Activated B cell treated with CpG ODN at 0.5 μM for 24 hours (primary cell): ENCODE measurements at regions not wholly inside any gene's neighbourhood (a gene's known extent, or its start where the extent isn't known, plus 50 kb on each side); places are given as distances from the start of the nearest gene placed in this dataset.

ENCODE experiments used
- ATAC-seq: fragments of 200-7000 bp; cut with Tn5 transposase; one replicate; pipeline ENCODE4 v1.10.0; 2021; ENCODE audit warnings: low read depth, mild to moderate bottlenecking, moderate library complexity
- CTCF ChIA-PET: fragments of 350-600 bp; sonication (Branson Sonifier 250); formaldehyde crosslinking; loops from one replicate; lab custom pipeline; 2021; ENCODE audit warnings: antibody characterized with exemption; lab: Charles Lee
- POLR2A ChIA-PET: fragments of 350-600 bp; sonication (Branson Sonifier 250); formaldehyde crosslinking; loops from one replicate; lab custom pipeline; 2021; ENCODE audit warnings: antibody characterized with exemption; lab: Charles Lee
- DNase-seq: peaks from one replicate; pipeline ENCODE4 v3.0.0; 2022
- H3K27ac Mint-ChIP-seq: one replicate; pipeline ENCODE4 v1.8.0; 2020; ENCODE audit warnings: mixed read lengths
- H3K27me3 Mint-ChIP-seq: one replicate; pipeline ENCODE4 v1.8.0; 2021; ENCODE audit warnings: mixed read lengths
- H3K36me3 Mint-ChIP-seq: one replicate; pipeline ENCODE4 v1.8.0; 2021; ENCODE audit warnings: low read depth, mixed read lengths
- H3K4me1 Mint-ChIP-seq: one replicate; pipeline ENCODE4 v1.8.0; 2021; ENCODE audit warnings: mixed read lengths
- H3K4me3 Mint-ChIP-seq: one replicate; pipeline ENCODE4 v1.8.0; 2020; ENCODE audit warnings: mild to moderate bottlenecking, mixed read lengths
- H3K9me3 Mint-ChIP-seq: one replicate; pipeline ENCODE4 v1.8.0; 2020; ENCODE audit warnings: mixed read lengths
- CTCF ChIP-seq: fragments of 200-600 bp; IDR thresholded peaks from one replicate; pipeline ENCODE4 v1.8.0; 2022; ENCODE audit warnings: antibody characterized with exemption, mild to moderate bottlenecking
- intact Hi-C: fragments of 100-400 bp; cut with micrococcal nuclease; formaldehyde crosslinking; loops from one replicate; pipeline ENCODE4 v1.15.1; 2024

DNA sequence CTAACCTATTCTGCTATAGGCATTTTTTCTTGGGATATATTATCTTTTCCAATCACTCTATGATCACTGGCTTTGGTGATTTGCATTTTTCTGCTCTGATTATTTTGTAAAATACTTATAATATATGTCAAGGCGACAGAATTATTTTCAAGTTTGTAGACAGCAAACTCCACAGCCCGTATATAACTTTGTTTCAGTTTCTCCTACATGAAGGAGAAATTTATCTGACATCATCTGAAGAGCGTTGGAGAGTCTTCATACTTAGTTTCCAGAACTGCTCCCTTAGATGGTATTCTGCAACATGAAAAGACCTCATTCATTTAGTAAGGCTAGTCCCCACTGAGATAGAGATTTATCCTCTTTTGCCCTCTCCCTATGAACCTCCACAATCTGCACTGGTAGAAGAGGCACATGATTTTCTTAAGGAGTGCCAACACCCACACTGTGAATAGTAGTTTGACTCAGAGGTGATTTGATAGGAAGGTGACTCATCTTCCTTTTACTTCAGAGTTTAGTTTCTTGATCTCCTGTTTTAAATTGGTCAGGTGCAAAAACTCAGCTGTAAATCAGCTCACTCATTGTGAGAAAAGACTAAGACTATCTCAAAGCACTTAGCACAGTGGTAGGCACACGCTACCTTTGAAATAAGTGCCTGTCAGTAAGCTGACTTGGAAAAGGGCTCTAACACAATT lies 1848.6 kb upstream of the CELF4 start:
- Mint-ChIP-seq H3K36me3 (no peaks in the 10 kb centered on the region), H3K27ac (no peak overlapping the region), H3K27me3 (no peaks in the 10 kb centered on the region), H3K4me1 (no peaks in the 10 kb centered on the region), H3K4me3 (no peak overlapping the region), H3K9me3 (peaks cover 9% of the 10 kb centered on the region)
- TF ChIP-seq CTCF = no peak
- ATAC-seq (no peak), DNase-seq (no peak)
- ChIA-PET POLR2A (no interaction called here), CTCF (no interaction called here)
- intact Hi-C loops = no loop called here

DNA sequence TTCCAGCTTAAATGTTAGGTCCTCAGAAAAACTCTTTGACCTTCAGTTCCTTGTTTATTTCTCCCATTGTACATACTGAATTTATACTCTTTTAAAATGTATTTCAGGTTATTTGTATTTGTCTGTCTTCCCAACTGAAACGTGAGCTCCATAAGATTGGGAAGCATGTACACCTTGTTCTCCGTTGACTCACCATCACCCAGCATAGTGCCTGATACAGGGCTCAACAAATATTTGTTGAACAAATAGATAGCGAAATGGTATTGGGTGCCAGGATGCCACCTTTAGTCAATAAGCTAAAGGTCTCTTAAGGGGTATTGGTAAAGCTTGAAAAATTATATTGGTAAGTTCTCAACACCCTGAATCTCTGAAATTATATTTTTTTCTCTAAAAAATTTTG lies 1841.3 kb upstream of the CELF4 start:
- H3K4me1 Mint-ChIP-seq = no peaks in the 10 kb centered on the region
- H3K27me3 Mint-ChIP-seq = no peaks in the 10 kb centered on the region
- H3K9me3 Mint-ChIP-seq = peaks cover 3% of the 10 kb centered on the region
- TF ChIP-seq CTCF = no peak
- no peak for ATAC-seq
- H3K36me3 Mint-ChIP-seq = no peaks in the 10 kb centered on the region
- ChIA-PET CTCF (no interaction called here), POLR2A (no interaction called here)
- no peak overlapping the region for H3K27ac Mint-ChIP-seq
- H3K4me3 Mint-ChIP-seq = no peak overlapping the region
- intact Hi-C loops = no loop called here
- DNase-seq = no peak

GRCh38 chr18:39403121-39403520 lies 1837.5 kb upstream of the CELF4 start:
- DNase-seq (no peak), ATAC-seq (no peak)
- no peaks in the 10 kb centered on the region for H3K9me3 Mint-ChIP-seq
- TF ChIP-seq CTCF = no peak
- intact Hi-C loops = no loop called here
- CTCF ChIA-PET = no interaction called here
- POLR2A ChIA-PET = no interaction called here
- H3K27ac Mint-ChIP-seq = no peak overlapping the region
- no peaks in the 10 kb centered on the region for H3K4me1 Mint-ChIP-seq
- no peaks in the 10 kb centered on the region for H3K36me3 Mint-ChIP-seq
- H3K4me3 Mint-ChIP-seq = no peak overlapping the region
- H3K27me3 Mint-ChIP-seq = no peaks in the 10 kb centered on the region

GRCh38 chr18:39399662-39400061 lies 1834.1 kb upstream of the CELF4 start:
- POLR2A ChIA-PET = no interaction called here
- Mint-ChIP-seq H3K9me3 (peaks cover 9% of the 10 kb centered on the region), H3K4me3 (no peak overlapping the region), H3K27me3 (no peaks in the 10 kb centered on the region), H3K27ac (no peak overlapping the region), H3K36me3 (no peaks in the 10 kb centered on the region), H3K4me1 (no peaks in the 10 kb centered on the region)
- no peak for TF ChIP-seq CTCF
- ATAC-seq = no peak
- intact Hi-C loops = no loop called here
- no peak for DNase-seq
- CTCF ChIA-PET = no interaction called here

DNA sequence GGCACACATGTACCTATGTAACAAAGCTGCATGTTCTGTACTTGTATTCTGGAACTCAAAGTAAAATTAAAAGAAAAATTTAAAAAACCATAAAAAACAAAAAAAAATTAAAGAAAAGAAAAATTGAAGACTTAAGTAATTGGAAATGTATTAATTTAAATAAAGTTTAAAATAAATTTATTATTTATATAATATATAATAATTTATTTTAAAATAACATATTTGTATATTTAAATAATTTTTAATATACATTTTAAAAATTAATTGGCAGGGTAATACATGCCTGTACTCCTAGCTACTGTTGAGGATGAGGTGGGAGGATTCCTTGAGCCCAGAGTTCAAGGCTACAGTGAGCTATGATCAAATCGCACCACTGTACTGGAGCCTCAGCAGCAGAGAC lies 1830.6 kb upstream of the CELF4 start:
- CTCF ChIA-PET = no interaction called here
- ATAC-seq (no peak), DNase-seq (no peak)
- no peaks in the 10 kb centered on the region for H3K27me3 Mint-ChIP-seq
- intact Hi-C loops = no loop called here
- H3K27ac Mint-ChIP-seq = no peak overlapping the region
- peaks cover 28% of the 10 kb centered on the region for H3K9me3 Mint-ChIP-seq
- no peaks in the 10 kb centered on the region for H3K4me1 Mint-ChIP-seq
- no peak overlapping the region for H3K4me3 Mint-ChIP-seq
- no peak for TF ChIP-seq CTCF
- no peaks in the 10 kb centered on the region for H3K36me3 Mint-ChIP-seq
- POLR2A ChIA-PET = no interaction called here
